Stimulated activated naive B cell treated with anti-CD40 and anti-IgM and Interleukin-4, amounts not matched to agents 10 μg/mL and 1 μg/mL and 100 μg/mL, for 72 hours (primary cell): ENCODE measurements at regions not wholly inside any gene's neighbourhood (a gene's known extent, or its start where the extent isn't known, plus 50 kb on each side); places are given as distances from the start of the nearest gene placed in this dataset.

Experiments used
- ATAC-seq, 2 donors: fragments of 150-1000 bp; cut with Tn5 transposase; replicated peaks; 2 replicates each; pipeline ENCODE4 v1.10.0; 2021; ENCODE audit warnings: moderate library complexity in 1 of 2
- DNase-seq: peaks from one replicate; pipeline ENCODE4 v3.0.0; 2021
- H3K27ac Mint-ChIP-seq: one replicate; pipeline ENCODE4 v1.8.0; 2022; ENCODE audit warnings: mild to moderate bottlenecking, mixed read lengths
- H3K27me3 Mint-ChIP-seq, 2 donors: one replicate each; pipeline ENCODE4 v1.8.0; 2022; ENCODE audit warnings: mixed read lengths in 2 of 2
- H3K36me3 Mint-ChIP-seq, 2 donors: one replicate each; pipeline ENCODE4 v1.8.0; 2022; ENCODE audit warnings: mixed read lengths in 2 of 2, mild to moderate bottlenecking in 1 of 2
- H3K4me1 Mint-ChIP-seq, 2 donors: one replicate each; pipeline ENCODE4 v1.8.0; 2022; ENCODE audit warnings: mixed read lengths in 2 of 2, mild to moderate bottlenecking in 1 of 2
- H3K4me3 Mint-ChIP-seq, 2 donors: one replicate each; pipeline ENCODE4 v1.8.0; 2022; ENCODE audit warnings: mild to moderate bottlenecking in 2 of 2, mixed read lengths in 2 of 2, moderate library complexity in 1 of 2
- H3K9me3 Mint-ChIP-seq, 2 donors: one replicate each; pipeline ENCODE4 v1.8.0; 2022; ENCODE audit warnings: mixed read lengths in 2 of 2, mild to moderate bottlenecking in 1 of 2

- Mint-ChIP-seq H3K27ac (no peak overlapping the region), H3K9me3 (no peaks in the 10 kb centered on the region), H3K4me3 (no peak overlapping the region), H3K36me3 (no peaks in the 10 kb centered on the region), H3K27me3 (no peaks in the 10 kb centered on the region), H3K4me1 (no peaks in the 10 kb centered on the region)
- DNase-seq (no peak), ATAC-seq (no peak)
These were observed 879.2 kb downstream of the AACS start for GRCh38 chr12:125944446-125944845.

GRCh38 chr12:125949471-125949870 lies 884.2 kb downstream of the AACS start:
- Mint-ChIP-seq H3K27ac (no peak overlapping the region), H3K27me3 (no peaks in the 10 kb centered on the region), H3K36me3 (no peaks in the 10 kb centered on the region), H3K4me3 (no peak overlapping the region), H3K9me3 (peaks cover 2 to 4% of the 10 kb centered on the region in 2 donors), H3K4me1 (no peaks in the 10 kb centered on the region)
- no peak for DNase-seq
- no peak for ATAC-seq

GRCh38 chr12:125954362-125954761 lies 889.1 kb downstream of the AACS start:
- Mint-ChIP-seq H3K36me3 (no peaks in the 10 kb centered on the region), H3K4me1 (no peaks in the 10 kb centered on the region)
- ATAC-seq: no peak

GRCh38 chr12:125956186-125956585 lies 891.0 kb downstream of the AACS start:
- Mint-ChIP-seq H3K27me3 (no peaks in the 10 kb centered on the region), H3K36me3 (no peaks in the 10 kb centered on the region), H3K9me3 (peaks cover 7 to 10% of the 10 kb centered on the region in 2 donors), H3K4me1 (no peaks in the 10 kb centered on the region), H3K4me3 (no peak overlapping the region), H3K27ac (no peak overlapping the region)
- DNase-seq: no peak
- ATAC-seq: no peak

More at GRCh38 chr12:125954362-125954761, 889.1 kb downstream of the AACS start:
- peaks cover 4 to 7% of the 10 kb centered on the region in 2 donors for H3K9me3 Mint-ChIP-seq
- H3K4me3 Mint-ChIP-seq: no peak overlapping the region
- no peak for DNase-seq
- no peak overlapping the region for H3K27ac Mint-ChIP-seq
- no peaks in the 10 kb centered on the region for H3K27me3 Mint-ChIP-seq

- H3K9me3 Mint-ChIP-seq: peaks cover 6 to 8% of the 10 kb centered on the region in 2 donors
These were observed 901.4 kb downstream of the AACS start for GRCh38 chr12:125966641-125967040.

GRCh38 chr12:125968413-125968812 lies 903.2 kb downstream of the AACS start:
- Mint-ChIP-seq H3K4me3 (no peak overlapping the region), H3K27ac (no peak overlapping the region), H3K36me3 (no peaks in the 10 kb centered on the region)

More at GRCh38 chr12:125966641-125967040, 901.4 kb downstream of the AACS start:
- H3K27me3 Mint-ChIP-seq: no peaks in the 10 kb centered on the region
- H3K4me1 Mint-ChIP-seq: no peaks in the 10 kb centered on the region
- H3K27ac Mint-ChIP-seq: no peak overlapping the region
- H3K36me3 Mint-ChIP-seq: no peaks in the 10 kb centered on the region
- ATAC-seq (no peak), DNase-seq (no peak)
- H3K4me3 Mint-ChIP-seq: no peak overlapping the region

GRCh38 chr12:125971981-125972380 lies 906.7 kb downstream of the AACS start:
- no peak overlapping the region for H3K27ac Mint-ChIP-seq
- no peaks in the 10 kb centered on the region for H3K36me3 Mint-ChIP-seq

More at GRCh38 chr12:125968413-125968812, 903.2 kb downstream of the AACS start:
- no peaks in the 10 kb centered on the region for H3K27me3 Mint-ChIP-seq
- no peaks in the 10 kb centered on the region for H3K4me1 Mint-ChIP-seq
- ATAC-seq (no peak), DNase-seq (no peak)
- H3K9me3 Mint-ChIP-seq: peaks cover 7 to 8% of the 10 kb centered on the region in 2 donors

GRCh38 chr12:125978286-125978685 lies 913.1 kb downstream of the AACS start:
- no peak overlapping the region for H3K4me3 Mint-ChIP-seq
- H3K36me3 Mint-ChIP-seq: no peaks in the 10 kb centered on the region
- H3K27me3 Mint-ChIP-seq: peaks cover 11 to 21% of the 10 kb centered on the region in 2 donors

More at GRCh38 chr12:125971981-125972380, 906.7 kb downstream of the AACS start:
- Mint-ChIP-seq H3K9me3 (peaks cover 4 to 11% of the 10 kb centered on the region in 2 donors), H3K27me3 (no peaks in the 10 kb centered on the region), H3K4me1 (no peaks in the 10 kb centered on the region), H3K4me3 (no peak overlapping the region)
- no peak for ATAC-seq
- DNase-seq: no peak

GRCh38 chr12:125981610-125982253 lies 916.5 kb downstream of the AACS start:
- Mint-ChIP-seq H3K9me3 (peaks cover 3 to 11% of the 10 kb centered on the region in 2 donors), H3K4me3 (no peak overlapping the region), H3K4me1 (peaks cover 0 to 16% of the 10 kb centered on the region in 2 donors), H3K27ac (no peak overlapping the region), H3K27me3 (peaks cover 23 to 40% of the 10 kb centered on the region in 2 donors), H3K36me3 (no peaks in the 10 kb centered on the region)
- ATAC-seq: no peak
- no peak for DNase-seq

More at GRCh38 chr12:125978286-125978685, 913.1 kb downstream of the AACS start:
- ATAC-seq (no peak), DNase-seq (no peak)
- H3K27ac Mint-ChIP-seq: no peak overlapping the region
- peaks cover 0 to 5% of the 10 kb centered on the region in 2 donors for H3K4me1 Mint-ChIP-seq
- peaks cover 11 to 12% of the 10 kb centered on the region in 2 donors for H3K9me3 Mint-ChIP-seq

- no peaks in the 10 kb centered on the region for H3K36me3 Mint-ChIP-seq
- peak overlapping the region; percentile 56 to 78 for H3K4me3 Mint-ChIP-seq
- H3K27ac Mint-ChIP-seq: no peak overlapping the region
- H3K9me3 Mint-ChIP-seq: peaks cover 3 to 11% of the 10 kb centered on the region in 2 donors
- peaks cover 0 to 16% of the 10 kb centered on the region in 2 donors for H3K4me1 Mint-ChIP-seq
- peaks cover 23 to 40% of the 10 kb centered on the region in 2 donors for H3K27me3 Mint-ChIP-seq
- DNase-seq (no peak), ATAC-seq (peak; percentile 57 to 65)
These were observed 918.0 kb downstream of the AACS start for GRCh38 chr12:125983094-125983783.

- Mint-ChIP-seq H3K4me1 (peaks cover 0 to 16% of the 10 kb centered on the region in 2 donors), H3K4me3 (peak overlapping the region; percentile 56 to 78), H3K36me3 (no peaks in the 10 kb centered on the region), H3K9me3 (peaks cover 3 to 8% of the 10 kb centered on the region in 2 donors), H3K27me3 (peaks cover 23 to 40% of the 10 kb centered on the region in 2 donors), H3K27ac (no peak overlapping the region)
- DNase-seq: no peak
- peak; percentile 21 to 33 for ATAC-seq
These were observed 918.7 kb downstream of the AACS start for GRCh38 chr12:125983784-125984500.

- Mint-ChIP-seq H3K4me1 (peaks cover 0 to 9% of the 10 kb centered on the region in 2 donors), H3K36me3 (no peaks in the 10 kb centered on the region), H3K4me3 (no peak overlapping the region), H3K27me3 (peaks cover 12 to 17% of the 10 kb centered on the region in 2 donors), H3K27ac (no peak overlapping the region), H3K9me3 (no peaks in the 10 kb centered on the region)
- ATAC-seq (no peak), DNase-seq (no peak)
These were observed 923.3 kb downstream of the AACS start for GRCh38 chr12:125988545-125988944.

GRCh38 chr12:125989696-125990095 lies 924.5 kb downstream of the AACS start:
- ATAC-seq: no peak

GRCh38 chr12:125996443-125996842 lies 931.2 kb downstream of the AACS start:
- H3K36me3 Mint-ChIP-seq: no peaks in the 10 kb centered on the region
- H3K4me1 Mint-ChIP-seq: no peaks in the 10 kb centered on the region
- H3K27ac Mint-ChIP-seq: no peak overlapping the region
- no peaks in the 10 kb centered on the region for H3K27me3 Mint-ChIP-seq
- no peak for ATAC-seq
- H3K4me3 Mint-ChIP-seq: no peak overlapping the region
- no peaks in the 10 kb centered on the region for H3K9me3 Mint-ChIP-seq
- DNase-seq: no peak

More at GRCh38 chr12:125989696-125990095, 924.5 kb downstream of the AACS start:
- Mint-ChIP-seq H3K36me3 (no peaks in the 10 kb centered on the region), H3K4me1 (no peaks in the 10 kb centered on the region), H3K4me3 (no peak overlapping the region), H3K27ac (no peak overlapping the region), H3K9me3 (no peaks in the 10 kb centered on the region), H3K27me3 (peaks cover 8 to 12% of the 10 kb centered on the region in 2 donors)
- DNase-seq: no peak
